HepG2 (cell line): ENCODE measurements at regions not wholly inside any gene's neighbourhood (a gene's known extent, or its start where the extent isn't known, plus 50 kb on each side); places are given as distances from the start of the nearest gene placed in this dataset.

Experiments
- ATAC-seq: fragments of 200-7000 bp; cut with Tn5 transposase; 3 replicates; pipeline ENCODE4 v1.9.1; 2020; ENCODE audit warnings: mild to moderate bottlenecking, moderate library complexity
- BruUV-seq: library from RNA; stranded (reverse); fragments of 400-500 nt; replicated peaks from 2 replicates; lab custom pipeline; 2021; lab: Mats Ljungman, UMichigan
- CTCF ChIA-PET: fragments of 300-600 bp; formaldehyde crosslinking; extraction: SDS; loops from one replicate; lab custom pipeline; 2021; ENCODE audit warnings: low total read pairs, inconsistent platforms, low intra/inter-chr PET ratio; lab: Yijun Ruan, JAX
- POLR2A ChIA-PET: fragments of 350-600 bp; sonication (Branson Sonifier 250); formaldehyde crosslinking; loops from one replicate; lab custom pipeline; 2020; ENCODE audit warnings: antibody characterized with exemption, inconsistent platforms; lab: Yijun Ruan, JAX
- DNase-seq: peaks from one replicate; pipeline ENCODE4 v3.0.0-alpha.2; 2015; ENCODE audit warnings: low spot score
- FAIRE-seq: peaks from 3 replicates; lab custom pipeline; 2011; peaks lifted over from hg19 to GRCh38; lab: Jason Lieb, UNC
- H2AFZ ChIP-seq: one replicate; pipeline ENCODE4 v1.6.1; 2011; ENCODE audit warnings: low read length, inconsistent platforms
- H3K27ac ChIP-seq: fragments of 300-600 bp; 3 replicates; pipeline ENCODE4 v1.8.0; 2011; ENCODE audit warnings: mixed run types, mild to moderate bottlenecking, mixed read lengths, low read length, inconsistent platforms; ENCODE audit not compliant: insufficient read depth; ENCODE audit errors: extremely low read length
- H3K27me3 ChIP-seq, 2 experiments: fragments of 200-600 bp in 1 of 2; 2 replicates in 1 of 2; 3 replicates in 1 of 2; pipeline versions ENCODE4 v1.6.0 to v1.8.0; 2011; ENCODE audit warnings: low read length in 2 of 2, mild to moderate bottlenecking in 2 of 2, moderate library complexity in 2 of 2, inconsistent platforms in 1 of 2; ENCODE audit not compliant: insufficient read depth in 2 of 2, control insufficient read depth in 1 of 2
- H3K36me3 ChIP-seq, 2 experiments: fragments of 200-600 bp in 1 of 2; replicated peaks in 1 of 2; 2 replicates in 1 of 2; 3 replicates in 1 of 2; pipeline versions ENCODE4 v1.5.1 to v1.8.0; 2011; ENCODE audit warnings: low read length in 2 of 2, inconsistent platforms in 1 of 2; ENCODE audit not compliant: insufficient read depth in 2 of 2, control insufficient read depth in 1 of 2
- H3K4me1 ChIP-seq: 2 replicates; pipeline ENCODE4 v1.5.1; 2012; ENCODE audit warnings: low read length, inconsistent platforms; ENCODE audit not compliant: insufficient read depth
- H3K4me2 ChIP-seq: 2 replicates; pipeline ENCODE4 v1.6.0; 2011; ENCODE audit warnings: low read depth, low read length, inconsistent platforms
- H3K4me3 ChIP-seq, 3 experiments: fragments of 200-600 bp in 1 of 3; sonication (generic), shearing (Covaris generic) in 1 of 3; replicated peaks in 1 of 3; 2 replicates each; pipeline ENCODE4 v1.5.1; 2011 to 2016; ENCODE audit warnings: low read length in 3 of 3, inconsistent platforms in 2 of 3, low read depth in 2 of 3, mild to moderate bottlenecking in 2 of 3, control low read depth in 1 of 3, mixed read lengths in 1 of 3; ENCODE audit not compliant: insufficient read depth in 1 of 3
- H3K79me2 ChIP-seq: one replicate; pipeline ENCODE4 v1.6.1; 2011; ENCODE audit warnings: low read length, inconsistent platforms; ENCODE audit not compliant: insufficient read depth
- H3K9ac ChIP-seq: 2 replicates; pipeline ENCODE4 v1.6.0; 2011; ENCODE audit warnings: mild to moderate bottlenecking, low read depth, low read length, inconsistent platforms; ENCODE audit not compliant: insufficient read depth
- H3K9me3 ChIP-seq: 2 replicates; pipeline ENCODE4 v1.5.1; 2012; ENCODE audit warnings: mild to moderate bottlenecking, low read length
- H4K20me1 ChIP-seq: 2 replicates; pipeline ENCODE4 v1.6.0; 2011; ENCODE audit warnings: inconsistent platforms, mild to moderate bottlenecking, low read length, moderate library complexity; ENCODE audit not compliant: insufficient read depth
- CHD4 ChIP-seq: fragments of 200-600 bp; sonication (generic); IDR thresholded peaks from 2 replicates; pipeline ENCODE4 v1.7.0; 2017; ENCODE audit warnings: mild to moderate bottlenecking, low read length, borderline replicate concordance
- FOXP4 ChIP-seq: sonication (generic); formaldehyde crosslinking; IDR thresholded peaks from 2 replicates; pipeline ENCODE4 v1.4.0; 2020; ENCODE audit warnings: missing genetic modification reagents
- FUBP1 ChIP-seq: sonication (generic); formaldehyde crosslinking; IDR thresholded peaks from 2 replicates; pipeline ENCODE4 v1.5.1; 2020; ENCODE audit warnings: missing genetic modification reagents, mild to moderate bottlenecking, borderline replicate concordance
- GPN1 ChIP-seq: sonication (generic); formaldehyde crosslinking; IDR thresholded peaks from 2 replicates; pipeline ENCODE4 v1.5.1; 2020; ENCODE audit warnings: missing genetic modification reagents, borderline replicate concordance
- KDM1A ChIP-seq: IDR thresholded peaks from 2 replicates; pipeline ENCODE4 v1.6.1; 2016; ENCODE audit warnings: missing compliant biosample characterization
- LCORL ChIP-seq, 2 experiments: fragments of 450-650 bp in 1 of 2; sonication (generic) in 1 of 2; formaldehyde crosslinking in 1 of 2; IDR thresholded peaks; 2 replicates each; pipeline versions ENCODE4 v1.5.0 to v1.6.1; 2017 to 2020; ENCODE audit warnings: antibody characterized with exemption in 1 of 2, missing genetic modification reagents in 1 of 2
- NFATC3 ChIP-seq: sonication (generic); formaldehyde crosslinking; IDR thresholded peaks from 2 replicates; pipeline ENCODE4 v1.5.1; 2020; ENCODE audit warnings: mild to moderate bottlenecking, missing genetic modification reagents
- NKX3-1 ChIP-seq: sonication (generic); formaldehyde crosslinking; IDR thresholded peaks from 2 replicates; pipeline ENCODE4 v1.5.0; 2020; ENCODE audit warnings: missing genetic modification reagents
- NR2F2 ChIP-seq: IDR thresholded peaks from 2 replicates; pipeline ENCODE4 v1.6.1; 2012; ENCODE audit warnings: low read depth, inconsistent platforms, borderline replicate concordance
- PHF20 ChIP-seq: sonication (generic); formaldehyde crosslinking; IDR thresholded peaks from 2 replicates; pipeline ENCODE4 v1.5.0; 2020; ENCODE audit warnings: mild to moderate bottlenecking, missing genetic modification reagents
- SP1 ChIP-seq, 2 experiments: fragments of 450-650 bp in 1 of 2; sonication (generic) in 1 of 2; formaldehyde crosslinking in 1 of 2; IDR thresholded peaks; 2 replicates each; pipeline versions ENCODE4 v1.4.0 to v1.6.1; 2016 to 2020; ENCODE audit warnings: missing genetic modification reagents in 1 of 2
- ZBTB39 ChIP-seq: sonication (generic); formaldehyde crosslinking; IDR thresholded peaks from 2 replicates; pipeline ENCODE4 v1.5.0; 2020; ENCODE audit warnings: missing genetic modification reagents
- ZBTB46 ChIP-seq: sonication (generic); formaldehyde crosslinking; IDR thresholded peaks from 2 replicates; pipeline ENCODE4 v1.4.0; 2020; ENCODE audit warnings: mild to moderate bottlenecking, missing genetic modification reagents, borderline replicate concordance
- ZNF326 ChIP-seq: sonication (generic); formaldehyde crosslinking; IDR thresholded peaks from 2 replicates; pipeline ENCODE4 v1.4.0; 2020; ENCODE audit warnings: missing genetic modification reagents, borderline replicate concordance
- ZNF598 ChIP-seq: sonication (generic); formaldehyde crosslinking; IDR thresholded peaks from 2 replicates; pipeline ENCODE4 v1.5.1; 2020; ENCODE audit warnings: mild to moderate bottlenecking, missing genetic modification reagents, borderline replicate concordance
- ZNF616 ChIP-seq: sonication (generic); formaldehyde crosslinking; IDR thresholded peaks from 2 replicates; pipeline ENCODE4 v1.5.0; 2020; ENCODE audit warnings: low read depth, mild to moderate bottlenecking, missing genetic modification reagents
- WGBS: methylation state at CpG from one replicate; pipeline ENCODE4 v1.1.6; 2017; ENCODE audit warnings: low lambda C conversion rate; 5-methylcytosine and 5-hydroxymethylcytosine counted together
- in situ Hi-C: cut with HindIII; loops from 2 replicates; pipeline ENCODE4 v1.10.0; 2017; ENCODE audit warnings: low pct_unique_long_range_greater_than_20kb; ENCODE audit not compliant: extremely low pct_ligation_motif_present
- intact Hi-C: fragments of 100-400 bp; cut with micrococcal nuclease; formaldehyde crosslinking; loops from one replicate; pipeline ENCODE4 v1.10.0; 2022; ENCODE audit not compliant: unreplicated experiment

GRCh38 chr14:71712478-71712877 is 219.8 kb upstream of the RGS6 start (continued):
- TF ChIP-seq NR2F2 (no peak), FOXP4 (no peak), PHF20 (CRISPR knock-in tag) (no peak)
- TF ChIP-seq, all 625 proteins: peak for 0

- Histone ChIP-seq H3K79me2 (no peaks in the 10 kb centered on the region), H3K27ac (no peak overlapping the region), H3K9ac (no peak overlapping the region), H3K36me3 (peaks cover 4 to 16% of the 10 kb centered on the region in 2 experiments; a peak in 2 of 5 replicates), H3K27me3 (no peaks in the 10 kb centered on the region), H3K9me3 (no peaks in the 10 kb centered on the region), H2AFZ (no peak overlapping the region), H3K4me2 (no peak overlapping the region), H3K4me1 (no peaks in the 10 kb centered on the region), H4K20me1 (no peaks in the 10 kb centered on the region), H3K4me3 (no peak overlapping the region)
- ChIA-PET POLR2A (no interaction called here), CTCF (no interaction called here)
- in situ Hi-C loops = no loop called here
- FAIRE-seq (no peak), ATAC-seq (no peak), DNase-seq (no peak)
- 94% methylated on average over 1 of the region's 1 CpG for WGBS
- BruUV-seq = no TSS peak
- intact Hi-C loops = no loop called here
- no peak for TF ChIP-seq FUBP1 (CRISPR knock-in tag)
- no peak for TF ChIP-seq CHD4
- TF ChIP-seq SP1 (IDR thresholded peaks at IDR 0.05) = no peak
- no peak for TF ChIP-seq SP1 (CRISPR knock-in tag; IDR thresholded peaks at IDR 0.05)
- TF ChIP-seq KDM1A (CRISPR knock-in tag) = no peak
- no peak for TF ChIP-seq ZBTB46 (CRISPR knock-in tag)
- no peak for TF ChIP-seq GPN1
- no peak for TF ChIP-seq ZNF616 (CRISPR knock-in tag)
- TF ChIP-seq ZNF326 (CRISPR knock-in tag) = no peak
- TF ChIP-seq NKX3-1 (CRISPR knock-in tag) = no peak
- no peak for TF ChIP-seq NFATC3 (CRISPR knock-in tag)
- no peak for TF ChIP-seq ZNF598 (CRISPR knock-in tag)
- TF ChIP-seq LCORL (IDR thresholded peaks at IDR 0.05) = no peak
- no peak for TF ChIP-seq LCORL (CRISPR knock-in tag; IDR thresholded peaks at IDR 0.05)
- TF ChIP-seq ZBTB39 (CRISPR knock-in tag) = no peak
Measured at GRCh38 chr14:71713016-71713415, 219.2 kb upstream of the RGS6 start.
